Endothelial cell of umbilical vein (primary cell): ENCODE measurements at regions not wholly inside any gene's neighbourhood (a gene's known extent, or its start where the extent isn't known, plus 50 kb on each side); places are given as distances from the start of the nearest gene placed in this dataset.

Source experiments
- BruUV-seq: library from RNA; stranded (reverse); fragments of 400-500 nt; replicated peaks from 2 replicates; lab custom pipeline; 2021; lab: Mats Ljungman, UMichigan
- CTCF ChIA-PET: fragments of 300-600, 350-600 bp; sonication (Branson Sonifier 250); formaldehyde crosslinking; loops from one replicate; lab custom pipeline; 2021; ENCODE audit warnings: antibody characterized with exemption, inconsistent platforms; lab: Charles Lee
- POLR2A ChIA-PET: fragments of 300-600, 350-600 bp; sonication (Branson Sonifier 250); formaldehyde crosslinking; loops from one replicate; lab custom pipeline; 2021; ENCODE audit warnings: antibody characterized with exemption, inconsistent platforms; lab: Charles Lee
- DNase-seq: peaks from one replicate; pipeline ENCODE4 v3.0.0-alpha.2; 2011; ENCODE audit warnings: low read depth, low spot score
- FAIRE-seq: peaks from 2 replicates; lab custom pipeline; 2011; peaks lifted over from hg19 to GRCh38; lab: Jason Lieb, UNC
- H2AFZ ChIP-seq: 2 replicates; pipeline ENCODE4 v1.6.0; 2012; ENCODE audit warnings: low read depth, low read length, control low read depth, inconsistent platforms
- H3K27ac ChIP-seq: 2 replicates; pipeline ENCODE4 v1.5.1; 2011; ENCODE audit warnings: low read depth, mild to moderate bottlenecking, control low read depth, low read length, moderate library complexity; ENCODE audit not compliant: insufficient read depth
- H3K27me3 ChIP-seq, 2 experiments: 2 replicates each; pipeline versions ENCODE4 v1.6.0 to v1.6.1; 2011; ENCODE audit warnings: low read length in 2 of 2, mixed read lengths in 1 of 2; ENCODE audit not compliant: control insufficient read depth in 2 of 2, insufficient read depth in 2 of 2
- H3K36me3 ChIP-seq, 2 experiments: 2 replicates in 1 of 2; 3 replicates in 1 of 2; pipeline ENCODE4 v1.5.1; 2011; ENCODE audit warnings: low read length in 2 of 2, mild to moderate bottlenecking in 1 of 2, moderate library complexity in 1 of 2; ENCODE audit not compliant: control insufficient read depth in 2 of 2, insufficient read depth in 2 of 2; ENCODE audit errors: extremely low read depth in 1 of 2
- H3K4me1 ChIP-seq: 3 replicates; pipeline ENCODE4 v1.5.1; 2011; ENCODE audit warnings: mild to moderate bottlenecking, low read length; ENCODE audit not compliant: control insufficient read depth, insufficient read depth; ENCODE audit errors: extremely low read depth
- H3K4me2 ChIP-seq: 2 replicates; pipeline ENCODE4 v1.6.1; 2011; ENCODE audit warnings: low read length, control low read depth, mixed read lengths; ENCODE audit not compliant: insufficient read depth
- H3K4me3 ChIP-seq, 3 experiments: fragments of 200-600 bp in 1 of 3; sonication (generic), shearing (Covaris generic) in 1 of 3; replicated peaks in 1 of 3; 2 replicates each; pipeline ENCODE4 v1.5.1; 2011 to 2016; ENCODE audit warnings: control low read depth in 3 of 3, low read length in 3 of 3, mild to moderate bottlenecking in 2 of 3, inconsistent platforms in 1 of 3, low read depth in 1 of 3, moderate library complexity in 1 of 3; ENCODE audit not compliant: insufficient read depth in 1 of 3
- H3K79me2 ChIP-seq: 2 replicates; pipeline ENCODE4 v1.6.0; 2012; ENCODE audit warnings: low read length, inconsistent platforms; ENCODE audit not compliant: control insufficient read depth, insufficient read depth
- H3K9ac ChIP-seq: replicated peaks from 2 replicates; pipeline ENCODE3; 2011; ENCODE audit warnings: low read length, control low read depth; ENCODE audit not compliant: insufficient read depth; ENCODE audit errors: extremely low read depth
- H3K9me1 ChIP-seq: replicated peaks from 3 replicates; pipeline ENCODE4 v1.6.0; 2011; ENCODE audit warnings: mild to moderate bottlenecking, low read length; ENCODE audit not compliant: control insufficient read depth, insufficient read depth; ENCODE audit errors: extremely low read depth
- H3K9me3 ChIP-seq: replicated peaks from 2 replicates; pipeline ENCODE4 v1.5.1; 2012; ENCODE audit warnings: low read length, inconsistent platforms; ENCODE audit not compliant: control insufficient read depth, insufficient read depth
- H4K20me1 ChIP-seq: replicated peaks from 2 replicates; pipeline ENCODE3; 2011; ENCODE audit warnings: mild to moderate bottlenecking, low read length; ENCODE audit not compliant: control insufficient read depth, insufficient read depth; ENCODE audit errors: extremely low read depth
- EZH2 ChIP-seq: IDR thresholded peaks from 2 replicates; pipeline ENCODE4 v1.6.1; 2012; ENCODE audit warnings: borderline replicate concordance, low read depth, mild to moderate bottlenecking, moderate library complexity, low read length, inconsistent platforms; ENCODE audit not compliant: severe bottlenecking
- GATA2 ChIP-seq: IDR thresholded peaks from 2 replicates; pipeline ENCODE4 v1.7.0; 2011; ENCODE audit warnings: low read depth, mild to moderate bottlenecking, moderate library complexity, mixed read lengths, low read length; ENCODE audit not compliant: insufficient read length, insufficient read depth
- JUN ChIP-seq: IDR thresholded peaks from 2 replicates; pipeline ENCODE4 v1.6.1; 2011; ENCODE audit warnings: borderline replicate concordance, low read depth; ENCODE audit not compliant: insufficient read length, insufficient read depth
- MYC ChIP-seq: IDR thresholded peaks from one replicate; pipeline ENCODE4 v1.6.1; 2011; ENCODE audit warnings: mild to moderate bottlenecking, low read depth, low read length
- POLR2A ChIP-seq: IDR thresholded peaks from 2 replicates; pipeline ENCODE4 v1.6.1; 2012; ENCODE audit warnings: low read depth, mild to moderate bottlenecking, control low read depth, low read length
- dilution Hi-C: fragments of 300-500 bp; cut with MboI; formaldehyde crosslinking; loops from one replicate; pipeline ENCODE4 v1.15.0; 2019; ENCODE audit warnings: low sequenced_read_pairs; ENCODE audit not compliant: extremely low pct_ligation_motif_present
- intact Hi-C: fragments of 100-400 bp; cut with micrococcal nuclease; formaldehyde crosslinking; loops from one replicate; pipeline ENCODE4 v1.10.0; 2022
- TF ChIP-seq, protein P1 (sequence below), 2 donors: IDR thresholded peaks; 1 replicate in 1 of 2; 2 replicates in 1 of 2; pipeline ENCODE4 v1.5.1; 2011; ENCODE audit warnings: low read length in 2 of 2, mild to moderate bottlenecking in 2 of 2, moderate library complexity in 2 of 2, control low read depth in 1 of 2, inconsistent platforms in 1 of 2, low read depth in 1 of 2; ENCODE audit not compliant: insufficient read depth in 1 of 2; ENCODE audit errors: extremely low read depth in 1 of 2
- TF ChIP-seq, protein P2 (sequence below): IDR thresholded peaks from 2 replicates; pipeline ENCODE4 v1.6.1; 2011; ENCODE audit not compliant: insufficient read depth, insufficient read length

DNA sequence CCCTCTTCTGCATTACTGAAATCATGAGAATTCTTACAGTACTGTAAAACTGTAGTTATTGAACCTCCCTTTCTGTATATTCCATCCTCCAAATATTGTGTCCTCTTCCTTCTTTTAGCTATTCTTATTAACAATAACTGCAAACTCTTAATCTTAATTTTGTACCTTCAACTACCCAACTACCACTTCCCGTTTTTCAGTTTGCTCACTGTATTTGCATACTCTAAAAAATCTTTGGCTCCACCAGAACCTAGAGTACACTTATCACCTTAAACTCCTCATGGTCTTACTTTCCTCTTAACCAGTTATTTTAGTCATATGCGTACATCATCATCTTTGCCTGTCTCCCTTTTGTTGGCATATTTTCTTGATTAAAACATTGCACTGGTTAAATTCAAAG lies 543.7 kb downstream of the ARAP2 start:
- H3K79me2 ChIP-seq, result no peaks in the 10 kb centered on the region
- dilution Hi-C loops, result no loop called here
- no peaks in the 10 kb centered on the region for H3K27me3 ChIP-seq
- H3K9ac ChIP-seq, result no peak overlapping the region
- TF ChIP-seq JUN, result no peak
- TF ChIP-seq, protein P1, sequence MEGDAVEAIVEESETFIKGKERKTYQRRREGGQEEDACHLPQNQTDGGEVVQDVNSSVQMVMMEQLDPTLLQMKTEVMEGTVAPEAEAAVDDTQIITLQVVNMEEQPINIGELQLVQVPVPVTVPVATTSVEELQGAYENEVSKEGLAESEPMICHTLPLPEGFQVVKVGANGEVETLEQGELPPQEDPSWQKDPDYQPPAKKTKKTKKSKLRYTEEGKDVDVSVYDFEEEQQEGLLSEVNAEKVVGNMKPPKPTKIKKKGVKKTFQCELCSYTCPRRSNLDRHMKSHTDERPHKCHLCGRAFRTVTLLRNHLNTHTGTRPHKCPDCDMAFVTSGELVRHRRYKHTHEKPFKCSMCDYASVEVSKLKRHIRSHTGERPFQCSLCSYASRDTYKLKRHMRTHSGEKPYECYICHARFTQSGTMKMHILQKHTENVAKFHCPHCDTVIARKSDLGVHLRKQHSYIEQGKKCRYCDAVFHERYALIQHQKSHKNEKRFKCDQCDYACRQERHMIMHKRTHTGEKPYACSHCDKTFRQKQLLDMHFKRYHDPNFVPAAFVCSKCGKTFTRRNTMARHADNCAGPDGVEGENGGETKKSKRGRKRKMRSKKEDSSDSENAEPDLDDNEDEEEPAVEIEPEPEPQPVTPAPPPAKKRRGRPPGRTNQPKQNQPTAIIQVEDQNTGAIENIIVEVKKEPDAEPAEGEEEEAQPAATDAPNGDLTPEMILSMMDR (IDR thresholded peaks at IDR 0.05; ENCODE audit: extremely low read depth in 1 of 2, insufficient read depth in 1 of 2, low read depth in 1 of 2, low read length in 2 of 2), result no peak
- TF ChIP-seq POLR2A, result no peak
- H2AFZ ChIP-seq, result no peak overlapping the region
- no peak overlapping the region for H3K27ac ChIP-seq
- no peak overlapping the region for H3K4me2 ChIP-seq
- H3K4me1 ChIP-seq, result no peaks in the 10 kb centered on the region
- BruUV-seq, result no TSS peak
- no peak overlapping the region for H3K4me3 ChIP-seq
- intact Hi-C loops, result no loop called here
- POLR2A ChIA-PET, result no interaction called here
- H3K36me3 ChIP-seq, result no peaks in the 10 kb centered on the region
- DNase-seq, result no peak
- H3K9me1 ChIP-seq, result no peaks in the 10 kb centered on the region
- no peak for FAIRE-seq
- CTCF ChIA-PET, result no interaction called here
- H3K9me3 ChIP-seq, result no peaks in the 10 kb centered on the region
- no peaks in the 10 kb centered on the region for H4K20me1 ChIP-seq

DNA sequence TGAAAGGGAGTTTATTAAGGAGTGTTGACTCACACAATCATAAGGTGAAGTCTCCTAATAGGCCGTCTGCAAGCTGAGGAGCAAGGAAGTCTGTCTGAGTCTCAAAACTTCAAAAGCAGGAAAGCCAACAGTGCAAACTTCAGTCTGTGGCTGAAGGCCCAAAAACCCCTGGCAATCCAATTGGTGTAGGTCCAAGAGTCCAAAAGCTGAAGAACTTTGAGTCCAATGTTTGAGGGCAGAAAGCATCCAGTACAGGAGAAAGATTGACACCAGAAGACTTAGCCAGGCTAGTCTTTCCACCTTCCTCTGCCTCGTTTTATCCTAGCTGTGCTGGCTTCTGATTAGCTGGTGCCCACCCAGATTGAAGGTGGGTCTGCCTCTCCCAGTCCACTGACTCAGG lies 535.2 kb downstream of the ARAP2 start:
- H3K9me1 ChIP-seq, result no peaks in the 10 kb centered on the region
- H3K4me1 ChIP-seq, result no peaks in the 10 kb centered on the region
- H3K9me3 ChIP-seq, result peaks cover 6% of the 10 kb centered on the region
- ChIA-PET CTCF (no interaction called here), POLR2A (no interaction called here)
- H3K27ac ChIP-seq, result no peak overlapping the region
- no peaks in the 10 kb centered on the region for H4K20me1 ChIP-seq
- H2AFZ ChIP-seq, result no peak overlapping the region
- TF ChIP-seq GATA2, result no peak
- TF ChIP-seq, protein P2, sequence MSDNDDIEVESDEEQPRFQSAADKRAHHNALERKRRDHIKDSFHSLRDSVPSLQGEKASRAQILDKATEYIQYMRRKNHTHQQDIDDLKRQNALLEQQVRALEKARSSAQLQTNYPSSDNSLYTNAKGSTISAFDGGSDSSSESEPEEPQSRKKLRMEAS, result no peak
- TF ChIP-seq MYC, result no peak
- TF ChIP-seq JUN, result no peak
- TF ChIP-seq EZH2, result no peak
- TF ChIP-seq, protein P1 (IDR thresholded peaks at IDR 0.05; ENCODE audit: extremely low read depth in 1 of 2, insufficient read depth in 1 of 2, low read depth in 1 of 2, low read length in 2 of 2), result no peak
- H3K36me3 ChIP-seq, result no peaks in the 10 kb centered on the region
- no peak overlapping the region for H3K4me3 ChIP-seq
- DNase-seq (no peak), FAIRE-seq (no peak)
- dilution Hi-C loops (no loop called here), intact Hi-C loops (no loop called here)
- BruUV-seq, result no TSS peak
- H3K79me2 ChIP-seq, result no peaks in the 10 kb centered on the region
- no peak overlapping the region for H3K9ac ChIP-seq
- H3K27me3 ChIP-seq, result no peaks in the 10 kb centered on the region
- H3K4me2 ChIP-seq, result no peak overlapping the region
